ENCODE measurements at regions not wholly inside any gene's neighbourhood (a gene's known extent, or its start where the extent isn't known, plus 50 kb on each side); places are given as distances from the start of the nearest gene placed in this dataset.

GRCh38 chr10:57982091-57982490 lies 285.6 kb downstream of the IPMK start:
- no peak for TF ChIP-seq CTCF (IDR thresholded peaks at IDR 0.05)
- peaks cover 3% of the 10 kb centered on the region for H3K4me1 Mint-ChIP-seq (ENCODE audit: unreplicated experiment)
- no peak for DNase-seq (ENCODE audit: extremely low spot score, unreplicated experiment)
- no peaks in the 10 kb centered on the region for H3K36me3 Mint-ChIP-seq (ENCODE audit: unreplicated experiment)
- no peak overlapping the region for H3K4me3 Mint-ChIP-seq (ENCODE audit: unreplicated experiment)
- no peak overlapping the region for H3K27ac Mint-ChIP-seq (ENCODE audit: unreplicated experiment)
- no peaks in the 10 kb centered on the region for H3K9me3 Mint-ChIP-seq (ENCODE audit: unreplicated experiment)
- H3K27me3 Mint-ChIP-seq (ENCODE audit: unreplicated experiment): peaks cover 28% of the 10 kb centered on the region

DNA sequence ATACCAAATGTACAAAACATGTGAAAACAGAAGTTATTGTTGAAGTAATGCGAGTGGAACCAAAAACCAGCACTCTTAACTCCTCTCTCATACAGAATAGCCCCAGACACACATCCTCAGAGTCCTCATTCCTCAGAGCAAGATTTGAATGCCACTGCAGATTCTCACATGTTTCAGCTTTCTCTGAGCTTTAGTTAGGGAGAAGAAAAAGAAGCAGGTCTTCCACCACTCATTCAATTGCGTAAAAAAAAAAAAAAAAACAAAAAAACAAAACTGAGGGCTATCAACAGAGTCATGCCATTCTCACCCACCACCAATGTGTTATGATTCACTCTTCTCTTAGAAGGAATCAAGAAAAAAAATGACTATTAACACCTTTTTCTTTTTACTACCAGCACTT lies 287.7 kb downstream of the IPMK start:
- DNase-seq (ENCODE audit: extremely low spot score, unreplicated experiment): no peak

GRCh38 chr10:57979491-57979890 lies 288.2 kb downstream of the IPMK start:
- Mint-ChIP-seq H3K9me3 (ENCODE audit: unreplicated experiment) (peaks cover 6% of the 10 kb centered on the region), H3K36me3 (ENCODE audit: unreplicated experiment) (no peaks in the 10 kb centered on the region), H3K4me1 (ENCODE audit: unreplicated experiment) (peaks cover 3% of the 10 kb centered on the region), H3K27ac (ENCODE audit: unreplicated experiment) (no peak overlapping the region), H3K4me3 (ENCODE audit: unreplicated experiment) (no peak overlapping the region), H3K27me3 (ENCODE audit: unreplicated experiment) (peaks cover 27% of the 10 kb centered on the region)
- TF ChIP-seq CTCF (IDR thresholded peaks at IDR 0.05): no peak
- no peak for DNase-seq (ENCODE audit: extremely low spot score, unreplicated experiment)

More for the DNA sequence above, 287.7 kb downstream of the IPMK start:
- Mint-ChIP-seq H3K27me3 (ENCODE audit: unreplicated experiment) (peaks cover 27% of the 10 kb centered on the region), H3K27ac (ENCODE audit: unreplicated experiment) (no peak overlapping the region), H3K36me3 (ENCODE audit: unreplicated experiment) (no peaks in the 10 kb centered on the region), H3K4me3 (ENCODE audit: unreplicated experiment) (no peak overlapping the region), H3K4me1 (ENCODE audit: unreplicated experiment) (peaks cover 3% of the 10 kb centered on the region), H3K9me3 (ENCODE audit: unreplicated experiment) (peaks cover 5% of the 10 kb centered on the region)
- no peak for TF ChIP-seq CTCF (IDR thresholded peaks at IDR 0.05)

DNA sequence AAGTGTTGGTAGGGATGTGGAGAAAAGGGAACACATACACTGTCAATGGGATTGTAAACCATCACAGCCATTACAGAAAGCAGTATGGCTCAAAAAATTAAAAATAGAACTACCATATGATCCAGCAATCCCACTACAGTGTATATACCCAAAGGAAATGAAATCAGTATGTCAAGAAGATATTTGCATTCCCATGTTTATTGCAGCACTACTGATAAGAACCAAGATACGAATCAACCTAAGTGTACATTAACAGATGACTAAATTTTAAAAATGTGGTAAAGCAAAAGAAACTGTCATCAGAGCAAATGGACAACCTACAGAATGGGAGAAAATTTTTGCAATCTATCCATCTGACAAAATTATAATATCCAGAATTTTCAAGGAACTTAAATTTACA lies 290.4 kb downstream of the IPMK start:
- DNase-seq (ENCODE audit: extremely low spot score, unreplicated experiment): no peak
- Mint-ChIP-seq H3K4me1 (ENCODE audit: unreplicated experiment) (peaks cover 17% of the 10 kb centered on the region), H3K4me3 (ENCODE audit: unreplicated experiment) (no peak overlapping the region), H3K36me3 (ENCODE audit: unreplicated experiment) (peaks cover 3% of the 10 kb centered on the region), H3K9me3 (ENCODE audit: unreplicated experiment) (peaks cover 15% of the 10 kb centered on the region), H3K27me3 (ENCODE audit: unreplicated experiment) (peaks cover 23% of the 10 kb centered on the region), H3K27ac (ENCODE audit: unreplicated experiment) (no peak overlapping the region)
- TF ChIP-seq CTCF (IDR thresholded peaks at IDR 0.05): no peak

DNA sequence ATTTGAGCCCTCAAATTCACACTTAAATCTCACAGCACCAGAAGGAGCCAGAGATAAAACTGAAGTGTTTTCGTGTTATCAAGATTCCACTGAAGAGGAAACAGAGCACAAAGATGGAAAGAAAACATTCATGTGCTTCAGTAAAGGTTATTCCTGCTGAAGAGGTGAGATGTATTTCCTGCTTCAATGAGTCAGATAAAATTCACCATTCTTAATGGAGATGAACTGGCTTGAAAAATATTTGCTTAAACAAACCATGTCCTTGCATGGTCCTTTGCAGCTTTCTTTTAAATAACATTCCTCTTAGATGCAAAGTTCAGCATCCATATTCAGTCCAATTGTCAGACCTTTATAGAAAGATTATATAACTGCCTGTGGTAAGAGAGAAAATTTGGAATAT lies 294.2 kb downstream of the IPMK start:
- Mint-ChIP-seq H3K27ac (ENCODE audit: unreplicated experiment) (peak overlapping the region; percentile 43), H3K9me3 (ENCODE audit: unreplicated experiment) (peaks cover 15% of the 10 kb centered on the region), H3K4me1 (ENCODE audit: unreplicated experiment) (peaks cover 27% of the 10 kb centered on the region), H3K36me3 (ENCODE audit: unreplicated experiment) (peaks cover 3% of the 10 kb centered on the region), H3K4me3 (ENCODE audit: unreplicated experiment) (no peak overlapping the region), H3K27me3 (ENCODE audit: unreplicated experiment) (peaks cover 25% of the 10 kb centered on the region)
- TF ChIP-seq CTCF (IDR thresholded peaks at IDR 0.05): no peak
- DNase-seq (ENCODE audit: extremely low spot score, unreplicated experiment): no peak

Data from osteocyte (in vitro differentiated cells).